NB4 (cell line): ENCODE measurements at regions not wholly inside any gene's neighbourhood (a gene's known extent, or its start where the extent isn't known, plus 50 kb on each side); places are given as distances from the start of the nearest gene placed in this dataset.

Source experiments
- DNase-seq: peaks from one replicate; pipeline ENCODE4 v3.0.0; 2010; ENCODE audit warnings: low read depth
- H3K4me3 ChIP-seq: one replicate; pipeline ENCODE4 v1.5.1; 2011; ENCODE audit warnings: mild to moderate bottlenecking, low read depth, low read length, moderate library complexity
- CTCF ChIP-seq: IDR thresholded peaks from one replicate; pipeline ENCODE4 v1.5.1; 2012; ENCODE audit warnings: low read depth, low read length
- MAX ChIP-seq: IDR thresholded peaks from 2 replicates; pipeline ENCODE4 v1.6.1; 2011; ENCODE audit warnings: low read depth, low read length
- MYC ChIP-seq: IDR thresholded peaks from 2 replicates; pipeline ENCODE4 v1.6.1; 2011; ENCODE audit warnings: low read depth, low read length
- POLR2A ChIP-seq: IDR thresholded peaks from 2 replicates; pipeline ENCODE4 v1.6.1; 2011; ENCODE audit warnings: mild to moderate bottlenecking; ENCODE audit not compliant: insufficient read length; ENCODE audit errors: extremely low read depth

GRCh38 chr6:6723361-6723760, 134.8 kb downstream of the LY86 start:
- DNase-seq = peak; percentile 73
- H3K4me3 ChIP-seq = peak overlapping the region; percentile 82
- TF ChIP-seq POLR2A (no peak), MAX (no peak), MYC (no peak)

GRCh38 chr6:6723921-6724538, 135.5 kb downstream of the LY86 start:
- peak; percentile 94 for DNase-seq
- peak overlapping the region; percentile 82 for H3K4me3 ChIP-seq
- TF ChIP-seq MYC (peak; percentile 61), CTCF (no peak), POLR2A (no peak), MAX (peak; percentile 70)

GRCh38 chr6:6724539-6725467, 136.3 kb downstream of the LY86 start:
- peak; percentile 90 for TF ChIP-seq MYC
- TF ChIP-seq CTCF = peak; percentile 59
- TF ChIP-seq POLR2A = peak; percentile 51
- TF ChIP-seq MAX = peak; percentile 88
- peak overlapping the region; percentile 82 for H3K4me3 ChIP-seq

GRCh38 chr6:6725468-6726209, 137.1 kb downstream of the LY86 start:
- H3K4me3 ChIP-seq = peak overlapping the region; percentile 82
- DNase-seq = peak; percentile 94
- peak; percentile 11 for TF ChIP-seq CTCF
- peak; percentile 56 for TF ChIP-seq MAX
- peak; percentile 50 for TF ChIP-seq POLR2A
- TF ChIP-seq MYC = peak; percentile 73

More at GRCh38 chr6:6724539-6725467, 136.3 kb downstream of the LY86 start:
- DNase-seq = peak; percentile 96

GRCh38 chr6:6728169-6728941, 139.8 kb downstream of the LY86 start:
- DNase-seq = peak; percentile 65

More at GRCh38 chr6:6728169-6728941, 139.8 kb downstream of the LY86 start:
- H3K4me3 ChIP-seq = no peak overlapping the region
- TF ChIP-seq CTCF = no peak
- TF ChIP-seq POLR2A = no peak
- no peak for TF ChIP-seq MYC
- TF ChIP-seq MAX = no peak
